ENCODE measurements at regions not wholly inside any gene's neighbourhood (a gene's known extent, or its start where the extent isn't known, plus 50 kb on each side); places are given as distances from the start of the nearest gene placed in this dataset.
A peak's percentile ranks its signal among the peaks of the same experiment; 100 is the strongest.

GRCh38 chr12:23113781-23114180 is 488.8 kb downstream of the ETNK1 start:
- Histone ChIP-seq H3K27me3 (ENCODE audit: control insufficient read depth, insufficient read depth, low read length) (no peaks in the 10 kb centered on the region), H3K79me2 (ENCODE audit: control insufficient read depth, insufficient read depth, low read length) (no peaks in the 10 kb centered on the region), H2AFZ (ENCODE audit: low read length) (no peak overlapping the region), H3K36me3 (ENCODE audit: control insufficient read depth, insufficient read depth, low read length) (no peaks in the 10 kb centered on the region), H4K20me1 (ENCODE audit: control insufficient read depth, extremely low read depth, insufficient read depth, low read length) (no peaks in the 10 kb centered on the region), H3K27ac (ENCODE audit: insufficient read depth, low read length) (no peak overlapping the region), H3K9me3 (ENCODE audit: control insufficient read depth, insufficient read depth, low read depth, low read length) (no peaks in the 10 kb centered on the region), H3K9ac (ENCODE audit: insufficient read depth, low read length) (no peak overlapping the region), H3K4me2 (ENCODE audit: extremely low read depth, insufficient read depth, low read length) (no peak overlapping the region), H3K4me1 (ENCODE audit: control insufficient read depth, extremely low read depth, insufficient read depth, low read length) (no peaks in the 10 kb centered on the region), H3K4me3 (replicated peaks in 1 of 4; ENCODE audit: control extremely low read depth in 1 of 4, insufficient read depth in 1 of 4, low read depth in 3 of 4, low read length in 4 of 4) (no peak overlapping the region)
- no peak for TF ChIP-seq EZH2 (IDR thresholded peaks at IDR 0.05; ENCODE audit: low read length, missing control alignments)
- no peak for TF ChIP-seq CTCF (conservative IDR thresholded peaks at IDR 0.05 in 1 of 2, IDR thresholded peaks at IDR 0.05 in 1 of 2; ENCODE audit: low read depth in 1 of 2, low read length in 2 of 2)
- peak in 1 of 2 donors; percentile 62 for DNase-seq (ENCODE audit: low read depth in 2 of 2)

GRCh38 chr12:23115984-23116383 is 491.0 kb downstream of the ETNK1 start:
- Histone ChIP-seq H2AFZ (ENCODE audit: low read length) (no peak overlapping the region), H4K20me1 (ENCODE audit: control insufficient read depth, extremely low read depth, insufficient read depth, low read length) (no peaks in the 10 kb centered on the region), H3K4me3 (replicated peaks in 1 of 4; ENCODE audit: control extremely low read depth in 1 of 4, insufficient read depth in 1 of 4, low read depth in 3 of 4, low read length in 4 of 4) (no peak overlapping the region), H3K79me2 (ENCODE audit: control insufficient read depth, insufficient read depth, low read length) (no peaks in the 10 kb centered on the region), H3K27ac (ENCODE audit: insufficient read depth, low read length) (no peak overlapping the region), H3K36me3 (ENCODE audit: control insufficient read depth, insufficient read depth, low read length) (no peaks in the 10 kb centered on the region), H3K9me3 (ENCODE audit: control insufficient read depth, insufficient read depth, low read depth, low read length) (no peaks in the 10 kb centered on the region), H3K9ac (ENCODE audit: insufficient read depth, low read length) (no peak overlapping the region), H3K27me3 (ENCODE audit: control insufficient read depth, insufficient read depth, low read length) (no peaks in the 10 kb centered on the region), H3K4me2 (ENCODE audit: extremely low read depth, insufficient read depth, low read length) (no peak overlapping the region), H3K4me1 (ENCODE audit: control insufficient read depth, extremely low read depth, insufficient read depth, low read length) (no peaks in the 10 kb centered on the region)
- TF ChIP-seq CTCF (conservative IDR thresholded peaks at IDR 0.05 in 1 of 2, IDR thresholded peaks at IDR 0.05 in 1 of 2; ENCODE audit: low read depth in 1 of 2, low read length in 2 of 2) (no peak), EZH2 (IDR thresholded peaks at IDR 0.05; ENCODE audit: low read length, missing control alignments) (no peak)
- DNase-seq (ENCODE audit: low read depth in 2 of 2), result no peak

GRCh38 chr12:23126794-23127193 is 501.8 kb downstream of the ETNK1 start:
- Histone ChIP-seq H3K4me2 (ENCODE audit: extremely low read depth, insufficient read depth, low read length) (no peak overlapping the region), H3K9ac (ENCODE audit: insufficient read depth, low read length) (no peak overlapping the region), H4K20me1 (ENCODE audit: control insufficient read depth, extremely low read depth, insufficient read depth, low read length) (no peaks in the 10 kb centered on the region), H3K27me3 (ENCODE audit: control insufficient read depth, insufficient read depth, low read length) (no peaks in the 10 kb centered on the region), H3K9me3 (ENCODE audit: control insufficient read depth, insufficient read depth, low read depth, low read length) (no peaks in the 10 kb centered on the region), H3K4me1 (ENCODE audit: control insufficient read depth, extremely low read depth, insufficient read depth, low read length) (no peaks in the 10 kb centered on the region), H3K4me3 (replicated peaks in 1 of 4; ENCODE audit: control extremely low read depth in 1 of 4, insufficient read depth in 1 of 4, low read depth in 3 of 4, low read length in 4 of 4) (no peak overlapping the region), H3K36me3 (ENCODE audit: control insufficient read depth, insufficient read depth, low read length) (no peaks in the 10 kb centered on the region), H2AFZ (ENCODE audit: low read length) (no peak overlapping the region), H3K79me2 (ENCODE audit: control insufficient read depth, insufficient read depth, low read length) (no peaks in the 10 kb centered on the region), H3K27ac (ENCODE audit: insufficient read depth, low read length) (no peak overlapping the region)
- DNase-seq (ENCODE audit: low read depth in 2 of 2), result no peak
- TF ChIP-seq CTCF (conservative IDR thresholded peaks at IDR 0.05 in 1 of 2, IDR thresholded peaks at IDR 0.05 in 1 of 2; ENCODE audit: low read depth in 1 of 2, low read length in 2 of 2) (no peak), EZH2 (IDR thresholded peaks at IDR 0.05; ENCODE audit: low read length, missing control alignments) (no peak)
